ENCODE measurements at regions not wholly inside any gene's neighbourhood (a gene's known extent, or its start where the extent isn't known, plus 50 kb on each side); places are given as distances from the start of the nearest gene placed in this dataset.

DNA sequence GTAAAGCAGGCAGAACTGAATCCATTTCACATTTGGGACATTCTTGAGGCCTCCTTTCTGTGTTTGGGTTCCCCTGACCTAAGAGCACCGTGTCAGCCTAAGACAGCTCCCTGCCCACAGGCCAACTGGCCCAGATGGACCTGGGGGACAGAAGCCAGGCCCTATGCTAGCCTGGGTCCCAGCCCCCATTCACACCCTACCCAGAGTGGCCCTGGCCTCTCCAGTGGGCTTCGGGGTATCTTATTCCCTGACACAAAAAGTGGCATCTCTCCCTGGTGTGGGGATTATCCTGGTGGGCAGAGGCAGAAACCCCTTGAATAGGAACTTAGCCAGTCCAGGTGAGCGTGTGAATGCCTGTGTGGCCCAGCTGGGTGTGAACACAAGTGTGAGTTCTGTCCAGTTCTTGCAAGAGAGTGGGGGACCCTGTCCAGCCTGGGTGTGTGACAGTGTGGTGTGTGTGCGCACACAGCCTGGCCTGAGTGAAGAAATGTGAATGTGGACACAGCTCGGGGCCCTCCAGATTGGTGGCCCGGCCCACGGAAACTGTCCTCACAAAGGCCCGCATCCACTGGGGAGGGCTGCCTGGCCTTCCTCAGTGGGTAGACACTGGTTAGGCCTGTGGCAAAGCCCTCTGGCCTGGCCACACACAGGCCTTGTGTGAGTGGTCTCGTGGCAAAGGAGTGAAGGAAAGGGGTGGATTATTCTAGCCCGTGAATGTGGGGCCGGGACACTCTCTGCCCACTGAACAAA, 63.0 kb upstream of the HAAO start:
- no peaks in the 10 kb centered on the region for H3K79me2 ChIP-seq (ENCODE audit: insufficient read depth, low read length)
- H4K20me1 ChIP-seq (ENCODE audit: insufficient read depth): no peaks in the 10 kb centered on the region
- no peak overlapping the region for H3K4me3 ChIP-seq (replicated peaks in 1 of 2; ENCODE audit: low read depth in 1 of 2, low read length in 2 of 2)
- ChIA-PET CTCF (no interaction called here), POLR2A (no interaction called here), RAD21 (ENCODE audit: low non-redundant PET in 1 of 2, low total read pairs in 2 of 2, uncharacterized antibody in 2 of 2, unreplicated experiment in 2 of 2) (no interaction called here)
- no peak for DNase-seq (ENCODE audit: low read depth, low spot score)
- no peaks in the 10 kb centered on the region for H3K4me1 ChIP-seq (ENCODE audit: control insufficient read depth in 1 of 2, insufficient read depth in 2 of 2, low read length in 2 of 2)
- intact Hi-C loops (cut with micrococcal nuclease): no loop called here
- H3K27me3 ChIP-seq (ENCODE audit: insufficient read depth, low read length): no peaks in the 10 kb centered on the region
- no peaks in the 10 kb centered on the region for H3K9me3 ChIP-seq (ENCODE audit: control insufficient read depth in 1 of 2, insufficient read depth in 1 of 2, low read depth in 1 of 2, low read length in 2 of 2)
- no peak overlapping the region for H2AFZ ChIP-seq (ENCODE audit: low read depth, low read length, poor library complexity, severe bottlenecking)
- no peak for ATAC-seq
- no peaks in the 10 kb centered on the region for H3K9me2 ChIP-seq (ENCODE audit: insufficient read depth)
- no peak overlapping the region for H3K4me2 ChIP-seq (ENCODE audit: low read length)
- no peaks in the 10 kb centered on the region for H3K36me3 ChIP-seq (ENCODE audit: control insufficient read depth in 1 of 2, insufficient read depth in 2 of 2, low read length in 2 of 2)
- no peak overlapping the region for H3K9ac ChIP-seq (ENCODE audit: low read length)
- no peak for TF ChIP-seq SIN3A (IDR thresholded peaks at IDR 0.05; ENCODE audit: low read depth)
- TF ChIP-seq, protein P1, sequence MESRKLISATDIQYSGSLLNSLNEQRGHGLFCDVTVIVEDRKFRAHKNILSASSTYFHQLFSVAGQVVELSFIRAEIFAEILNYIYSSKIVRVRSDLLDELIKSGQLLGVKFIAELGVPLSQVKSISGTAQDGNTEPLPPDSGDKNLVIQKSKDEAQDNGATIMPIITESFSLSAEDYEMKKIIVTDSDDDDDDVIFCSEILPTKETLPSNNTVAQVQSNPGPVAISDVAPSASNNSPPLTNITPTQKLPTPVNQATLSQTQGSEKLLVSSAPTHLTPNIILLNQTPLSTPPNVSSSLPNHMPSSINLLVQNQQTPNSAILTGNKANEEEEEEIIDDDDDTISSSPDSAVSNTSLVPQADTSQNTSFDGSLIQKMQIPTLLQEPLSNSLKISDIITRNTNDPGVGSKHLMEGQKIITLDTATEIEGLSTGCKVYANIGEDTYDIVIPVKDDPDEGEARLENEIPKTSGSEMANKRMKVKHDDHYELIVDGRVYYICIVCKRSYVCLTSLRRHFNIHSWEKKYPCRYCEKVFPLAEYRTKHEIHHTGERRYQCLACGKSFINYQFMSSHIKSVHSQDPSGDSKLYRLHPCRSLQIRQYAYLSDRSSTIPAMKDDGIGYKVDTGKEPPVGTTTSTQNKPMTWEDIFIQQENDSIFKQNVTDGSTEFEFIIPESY (IDR thresholded peaks at IDR 0.05; ENCODE audit: extremely low read depth, insufficient replicate concordance, low read length): no peak
- TF ChIP-seq FOSL1 (IDR thresholded peaks at IDR 0.05; ENCODE audit: low read depth): no peak
- TF ChIP-seq RAD21 (IDR thresholded peaks at IDR 0.05; ENCODE audit: low read depth): no peak
- TF ChIP-seq, protein P2, sequence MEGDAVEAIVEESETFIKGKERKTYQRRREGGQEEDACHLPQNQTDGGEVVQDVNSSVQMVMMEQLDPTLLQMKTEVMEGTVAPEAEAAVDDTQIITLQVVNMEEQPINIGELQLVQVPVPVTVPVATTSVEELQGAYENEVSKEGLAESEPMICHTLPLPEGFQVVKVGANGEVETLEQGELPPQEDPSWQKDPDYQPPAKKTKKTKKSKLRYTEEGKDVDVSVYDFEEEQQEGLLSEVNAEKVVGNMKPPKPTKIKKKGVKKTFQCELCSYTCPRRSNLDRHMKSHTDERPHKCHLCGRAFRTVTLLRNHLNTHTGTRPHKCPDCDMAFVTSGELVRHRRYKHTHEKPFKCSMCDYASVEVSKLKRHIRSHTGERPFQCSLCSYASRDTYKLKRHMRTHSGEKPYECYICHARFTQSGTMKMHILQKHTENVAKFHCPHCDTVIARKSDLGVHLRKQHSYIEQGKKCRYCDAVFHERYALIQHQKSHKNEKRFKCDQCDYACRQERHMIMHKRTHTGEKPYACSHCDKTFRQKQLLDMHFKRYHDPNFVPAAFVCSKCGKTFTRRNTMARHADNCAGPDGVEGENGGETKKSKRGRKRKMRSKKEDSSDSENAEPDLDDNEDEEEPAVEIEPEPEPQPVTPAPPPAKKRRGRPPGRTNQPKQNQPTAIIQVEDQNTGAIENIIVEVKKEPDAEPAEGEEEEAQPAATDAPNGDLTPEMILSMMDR (IDR thresholded peaks at IDR 0.05 in 2 of 3, conservative IDR thresholded peaks at IDR 0.05 in 1 of 3; ENCODE audit: borderline replicate concordance in 1 of 3, insufficient read depth in 1 of 3, low read depth in 2 of 3, low read length in 2 of 3): no peak
- BruUV-seq (replicated peaks): no TSS peak
- no peak overlapping the region for H3K27ac ChIP-seq (ENCODE audit: low read depth, low read length)
